Psoas muscle (tissue), 7 donors: ENCODE measurements at regions not wholly inside any gene's neighbourhood (a gene's known extent, or its start where the extent isn't known, plus 50 kb on each side); places are given as distances from the start of the nearest gene placed in this dataset.

Experiments
- ATAC-seq, 4 donors: fragments of 200-7000 bp; cut with Tn5 transposase; one replicate each; pipeline ENCODE4 v1.9.1; 2020; ENCODE audit warnings: moderate library complexity in 3 of 4, mild to moderate bottlenecking in 2 of 4
- DNase-seq, 2 donors: peaks; one replicate each; pipeline ENCODE4 v3.0.0-alpha.2; 2020
- H3K27ac ChIP-seq: fragments of 200-600 bp; one replicate; pipeline ENCODE4 v1.8.0; 2022
- H3K27me3 ChIP-seq, 3 donors: fragments of 200-600 bp in 1 of 3; one replicate each; pipeline versions ENCODE4 v1.6.1 to v1.8.0; 2013 to 2022; ENCODE audit warnings: low read length in 2 of 3, mild to moderate bottlenecking in 2 of 3, moderate library complexity in 1 of 3; ENCODE audit not compliant: insufficient read depth in 3 of 3
- H3K36me3 ChIP-seq, 2 donors: fragments of 200-600 bp in 1 of 2; one replicate each; pipeline versions ENCODE4 v1.6.1 to v1.8.0; 2013 to 2022; ENCODE audit warnings: low read depth in 1 of 2, mild to moderate bottlenecking in 1 of 2, moderate library complexity in 1 of 2; ENCODE audit not compliant: insufficient read depth in 1 of 2
- H3K4me1 ChIP-seq: fragments of 200-600 bp; one replicate; pipeline ENCODE4 v1.8.0; 2022
- H3K4me3 ChIP-seq: fragments of 200-600 bp; one replicate; pipeline ENCODE4 v1.8.0; 2022; ENCODE audit warnings: mild to moderate bottlenecking
- H3K9me3 ChIP-seq: fragments of 200-600 bp; one replicate; pipeline ENCODE4 v1.8.0; 2022
- CTCF ChIP-seq: fragments of 200-600 bp; IDR thresholded peaks from one replicate; pipeline ENCODE4 v1.8.0; 2022; ENCODE audit warnings: antibody characterized with exemption
- whole genome bisulfite sequencing, 3 donors: extraction: QIAGEN DNeasy Blood & Tissue Kit; methylation state at CpG; one replicate each; pipeline versions ENCODE4 v1.1.6 to v1.1.7; 2013; 5-methylcytosine and 5-hydroxymethylcytosine counted together
- intact Hi-C, 2 donors: fragments of 100-400 bp; cut with DNase I; formaldehyde crosslinking; loops; one replicate each; pipeline versions ENCODE4 v1.11.0 to v1.14.2; 2022
- donor health status: healthy with polysubstance abuse.
- donor health status: DM: no; HTN: no; CAD: no; lungs with moderate emphysema.
- donor health status: Bipolar disorder and iron deficiency.
- donor health status: healthy.
- donor health status: DM: yes; HTN: yes; CAD: no.
- donor health status: DM: no; HTN: no; CAD: no.
- donor health status: DM: yes; HTN: yes; CAD: no.

GRCh38 chr13:34747507-34747906 lies 194.6 kb upstream of the NBEA start:
- Histone ChIP-seq H3K4me1 (no peaks in the 10 kb centered on the region), H3K27me3 (no peaks in the 10 kb centered on the region), H3K27ac (no peak overlapping the region), H3K4me3 (no peak overlapping the region), H3K9me3 (no peaks in the 10 kb centered on the region), H3K36me3 (no peaks in the 10 kb centered on the region)
- DNase-seq: no peak
- no peak for ATAC-seq
- intact Hi-C loops: no loop called here
- WGBS, 3 donors: 76 to 95% (median 81%) methylated on average over 4 of the region's 4 CpGs
- no peak for TF ChIP-seq CTCF

GRCh38 chr13:34748073-34748472 lies 194.0 kb upstream of the NBEA start:
- no peak for DNase-seq
- Histone ChIP-seq H3K4me1 (no peaks in the 10 kb centered on the region), H3K36me3 (no peaks in the 10 kb centered on the region), H3K4me3 (no peak overlapping the region), H3K27me3 (no peaks in the 10 kb centered on the region), H3K27ac (no peak overlapping the region), H3K9me3 (no peaks in the 10 kb centered on the region)
- TF ChIP-seq CTCF: no peak
- intact Hi-C loops: no loop called here
- WGBS, 3 donors: 28 to 43% (median 31%) methylated on average over 5 of the region's 5 CpGs
- ATAC-seq: peak in 2 of 4 donors; percentile 49 to 61

- H3K27me3 ChIP-seq: no peaks in the 10 kb centered on the region
- intact Hi-C loops: no loop called here
- H3K36me3 ChIP-seq: no peaks in the 10 kb centered on the region
- H3K4me1 ChIP-seq: no peaks in the 10 kb centered on the region
- DNase-seq (no peak), ATAC-seq (no peak)
- TF ChIP-seq CTCF: no peak
- no peak overlapping the region for H3K4me3 ChIP-seq
- H3K27ac ChIP-seq: no peak overlapping the region
- WGBS, 3 donors: 92 to 100% (median 95%) methylated on average over 1 of the region's 1 CpG
- no peaks in the 10 kb centered on the region for H3K9me3 ChIP-seq
Observed at GRCh38 chr13:34748596-34748995, 193.5 kb upstream of the NBEA start.

- Histone ChIP-seq H3K36me3 (no peaks in the 10 kb centered on the region), H3K4me1 (no peaks in the 10 kb centered on the region), H3K27ac (no peak overlapping the region), H3K9me3 (no peaks in the 10 kb centered on the region), H3K27me3 (no peaks in the 10 kb centered on the region), H3K4me3 (no peak overlapping the region)
- intact Hi-C loops: no loop called here
- DNase-seq (no peak), ATAC-seq (no peak)
- WGBS, 3 donors: 96% methylated on average over 8 of the region's 8 CpGs
- no peak for TF ChIP-seq CTCF
Observed at GRCh38 chr13:34749046-34749445, 193.0 kb upstream of the NBEA start.

GRCh38 chr13:34750078-34750931 lies 191.8 kb upstream of the NBEA start:
- 31 to 33% (median 32%) methylated on average over 21 of the region's 21 CpGs for WGBS, 3 donors
- no peaks in the 10 kb centered on the region for H3K36me3 ChIP-seq
- ATAC-seq (no peak), DNase-seq (no peak)
- H3K9me3 ChIP-seq: no peaks in the 10 kb centered on the region
- no peak for TF ChIP-seq CTCF
- no peak overlapping the region for H3K27ac ChIP-seq
- intact Hi-C loops: no loop called here
- H3K4me3 ChIP-seq: no peak overlapping the region
- H3K4me1 ChIP-seq: no peaks in the 10 kb centered on the region
- no peaks in the 10 kb centered on the region for H3K27me3 ChIP-seq
